Skeletal muscle tissue (tissue), 3 donors: ENCODE measurements at regions not wholly inside any gene's neighbourhood (a gene's known extent, or its start where the extent isn't known, plus 50 kb on each side); places are given as distances from the start of the nearest gene placed in this dataset.

ENCODE experiments used
- H3K27ac ChIP-seq: one replicate; pipeline ENCODE4 v1.7.0; 2013; ENCODE audit warnings: mild to moderate bottlenecking, low read depth, low read length, inconsistent platforms
- H3K27me3 ChIP-seq, 3 donors: one replicate each; pipeline ENCODE4 v1.7.0; 2013; ENCODE audit warnings: low read length in 3 of 3; ENCODE audit not compliant: control insufficient read depth in 3 of 3, insufficient read depth in 3 of 3
- H3K36me3 ChIP-seq, 3 donors: one replicate each; pipeline ENCODE4 v1.7.0; 2013; ENCODE audit warnings: low read length in 3 of 3; ENCODE audit not compliant: control insufficient read depth in 3 of 3, insufficient read depth in 3 of 3
- H3K4me1 ChIP-seq, 3 donors: one replicate each; pipeline ENCODE4 v1.7.0; 2013; ENCODE audit warnings: low read length in 3 of 3, mild to moderate bottlenecking in 3 of 3; ENCODE audit not compliant: control insufficient read depth in 3 of 3, insufficient read depth in 3 of 3
- H3K4me3 ChIP-seq, 3 donors: one replicate each; pipeline ENCODE4 v1.7.0; 2013; ENCODE audit warnings: low read length in 3 of 3
- H3K9ac ChIP-seq, 3 donors: one replicate each; pipeline ENCODE4 v1.7.0; 2013; ENCODE audit warnings: low read length in 3 of 3, mild to moderate bottlenecking in 3 of 3, moderate library complexity in 2 of 3, low read depth in 1 of 3
- H3K9me3 ChIP-seq, 3 donors: one replicate each; pipeline ENCODE4 v1.7.0; 2013; ENCODE audit warnings: low read length in 3 of 3; ENCODE audit not compliant: control insufficient read depth in 3 of 3
- donor health status: Osteomylitis.

DNA sequence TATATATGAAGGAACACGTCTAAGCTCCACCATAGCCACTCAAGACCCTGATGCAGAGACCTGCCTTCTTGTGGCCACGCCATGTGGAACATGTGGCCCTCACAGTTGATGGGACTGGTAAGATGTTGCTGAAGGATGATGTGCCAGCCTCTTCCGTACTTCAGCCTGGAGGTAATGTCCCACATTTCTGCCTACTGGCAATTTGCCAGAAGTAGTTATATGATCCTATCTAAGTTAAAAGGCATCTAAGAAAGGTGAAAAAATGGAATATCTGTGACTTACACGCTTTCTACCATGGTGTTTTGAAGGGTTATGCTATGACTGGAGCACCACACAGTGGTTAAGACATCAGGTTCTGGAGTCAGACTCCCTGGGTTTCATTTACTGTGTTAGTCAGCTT is 948.7 kb upstream of the GHITM start:
- Histone ChIP-seq H3K9ac (no peak overlapping the region), H3K4me1 (no peaks in the 10 kb centered on the region), H3K27ac (no peak overlapping the region), H3K4me3 (no peak overlapping the region), H3K9me3 (no peaks in the 10 kb centered on the region), H3K36me3 (no peaks in the 10 kb centered on the region), H3K27me3 (no peaks in the 10 kb centered on the region)

DNA sequence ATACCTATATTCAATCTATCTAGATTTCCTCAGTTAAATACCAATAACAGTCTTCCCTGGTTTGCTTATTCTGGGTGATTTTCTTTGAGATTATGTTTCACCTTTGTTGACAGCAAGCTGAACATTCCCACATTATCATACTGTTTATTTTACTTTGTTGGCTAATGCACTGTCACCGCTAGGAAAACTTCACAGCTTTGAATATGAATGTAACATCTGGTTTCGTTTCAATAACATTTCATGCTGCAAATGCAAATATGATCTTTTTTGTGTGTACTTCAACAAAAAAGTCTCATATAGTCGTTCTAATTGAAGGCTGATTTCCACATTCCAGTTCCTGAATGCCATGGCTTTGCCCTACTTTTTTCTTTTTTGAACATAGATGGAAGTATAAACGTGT is 946.3 kb upstream of the GHITM start:
- Histone ChIP-seq H3K4me3 (no peak overlapping the region), H3K4me1 (no peaks in the 10 kb centered on the region), H3K27me3 (no peaks in the 10 kb centered on the region), H3K27ac (no peak overlapping the region), H3K9ac (no peak overlapping the region), H3K9me3 (no peaks in the 10 kb centered on the region), H3K36me3 (no peaks in the 10 kb centered on the region)

DNA sequence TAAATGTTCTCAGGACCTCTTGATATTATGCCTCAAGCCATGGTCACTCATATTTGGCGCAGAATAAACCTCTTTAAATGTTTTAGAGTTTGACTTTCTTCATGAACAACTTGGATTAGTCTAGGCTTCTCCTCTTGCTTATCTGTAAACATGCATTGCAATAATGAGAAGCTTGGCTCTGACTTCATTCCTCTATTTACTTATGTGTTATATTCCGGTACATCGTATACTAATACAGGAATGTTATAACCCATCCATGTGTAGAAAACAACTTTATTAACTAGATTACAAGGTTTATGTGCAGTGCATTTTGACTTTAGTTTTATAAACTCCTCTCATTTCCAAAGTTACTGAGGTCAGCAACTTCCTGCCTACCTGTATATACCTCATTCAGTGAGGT is 944.3 kb upstream of the GHITM start:
- Histone ChIP-seq H3K36me3 (no peaks in the 10 kb centered on the region), H3K27ac (no peak overlapping the region)

DNA sequence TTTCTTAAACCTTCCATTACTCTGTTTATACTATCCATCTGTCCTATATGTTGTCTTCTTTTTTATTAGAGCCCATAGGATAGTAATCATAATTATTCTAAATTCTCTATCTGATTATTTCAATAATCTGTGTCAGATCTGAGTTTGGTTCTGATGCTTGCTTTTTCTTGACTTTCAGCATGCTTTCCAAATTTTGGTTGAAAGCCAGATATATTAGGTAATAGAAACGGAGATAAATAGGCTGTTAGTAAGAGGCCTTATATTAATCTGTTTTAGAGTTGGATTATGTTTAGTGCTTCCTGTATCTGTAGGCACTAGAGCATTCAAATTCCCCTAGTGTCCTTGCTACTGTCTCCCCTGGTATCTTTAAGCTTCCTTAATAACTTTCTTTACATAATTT is 939.9 kb upstream of the GHITM start:
- H3K9ac ChIP-seq = no peak overlapping the region
- no peaks in the 10 kb centered on the region for H3K4me1 ChIP-seq
- no peak overlapping the region for H3K4me3 ChIP-seq
- no peak overlapping the region for H3K27ac ChIP-seq
- H3K36me3 ChIP-seq = no peaks in the 10 kb centered on the region
- H3K9me3 ChIP-seq = no peaks in the 10 kb centered on the region
- no peaks in the 10 kb centered on the region for H3K27me3 ChIP-seq

More for the DNA sequence above, 944.3 kb upstream of the GHITM start:
- Histone ChIP-seq H3K9ac (no peak overlapping the region), H3K4me3 (no peak overlapping the region), H3K27me3 (no peaks in the 10 kb centered on the region), H3K4me1 (no peaks in the 10 kb centered on the region), H3K9me3 (no peaks in the 10 kb centered on the region)

DNA sequence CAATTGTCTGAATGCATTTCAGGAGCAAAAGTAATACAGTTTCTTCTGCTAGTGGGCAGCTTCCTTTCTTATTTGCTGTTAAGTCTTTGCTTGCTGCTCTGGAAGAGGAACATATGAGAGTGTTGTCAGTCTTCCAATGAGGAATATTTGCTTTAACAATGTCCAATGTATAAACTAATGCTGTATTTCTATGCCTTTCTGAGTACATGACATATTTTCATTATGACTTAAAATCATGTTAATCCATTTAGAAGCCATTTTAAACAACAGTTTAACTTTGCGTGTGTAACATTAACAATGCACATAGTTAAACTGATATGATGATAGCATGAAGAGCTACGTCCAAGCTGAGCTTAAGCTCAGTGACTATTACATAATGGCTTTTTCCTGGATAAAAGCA is 933.4 kb upstream of the GHITM start:
- H3K9ac ChIP-seq = no peak overlapping the region
- no peaks in the 10 kb centered on the region for H3K9me3 ChIP-seq
- H3K27me3 ChIP-seq = no peaks in the 10 kb centered on the region
- H3K4me3 ChIP-seq = no peak overlapping the region
- no peaks in the 10 kb centered on the region for H3K4me1 ChIP-seq
- no peaks in the 10 kb centered on the region for H3K36me3 ChIP-seq
- no peak overlapping the region for H3K27ac ChIP-seq

DNA sequence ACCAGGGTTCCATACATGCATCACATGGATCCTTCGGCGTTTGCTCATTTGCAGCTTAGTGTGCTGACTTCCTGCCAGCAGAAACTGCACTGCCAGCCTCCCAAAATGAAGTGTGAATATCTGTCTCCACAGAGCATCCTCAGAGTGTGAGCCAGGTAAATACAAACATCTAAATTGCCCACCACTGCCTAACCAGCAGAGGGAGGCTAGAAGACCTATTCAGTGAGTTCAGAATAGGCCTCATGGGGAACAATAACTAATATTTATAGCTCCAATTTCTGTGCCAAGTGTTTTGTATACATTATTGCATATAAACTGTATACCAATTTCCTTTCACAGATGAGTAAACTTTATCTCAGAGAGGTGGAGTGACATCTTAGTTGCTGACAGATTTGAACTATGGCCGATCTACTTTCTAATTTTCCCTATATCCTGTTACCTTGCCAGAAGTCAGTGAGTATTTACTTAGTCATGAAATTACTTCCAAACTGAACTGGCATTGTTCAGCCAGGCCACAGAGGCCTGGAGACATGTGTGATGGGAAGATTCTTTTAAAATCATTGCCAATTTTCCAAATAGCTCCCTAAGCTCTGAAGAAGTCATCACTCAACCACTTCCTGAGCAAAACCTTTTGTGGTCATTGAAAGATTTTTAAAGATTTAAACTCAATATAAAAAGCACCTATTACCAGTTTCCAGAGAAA is 926.5 kb upstream of the GHITM start:
- H3K9me3 ChIP-seq = no peaks in the 10 kb centered on the region
- H3K27me3 ChIP-seq = no peaks in the 10 kb centered on the region
- no peaks in the 10 kb centered on the region for H3K36me3 ChIP-seq
- H3K27ac ChIP-seq = no peak overlapping the region
- no peaks in the 10 kb centered on the region for H3K4me1 ChIP-seq
- H3K4me3 ChIP-seq = no peak overlapping the region
- no peak overlapping the region for H3K9ac ChIP-seq

DNA sequence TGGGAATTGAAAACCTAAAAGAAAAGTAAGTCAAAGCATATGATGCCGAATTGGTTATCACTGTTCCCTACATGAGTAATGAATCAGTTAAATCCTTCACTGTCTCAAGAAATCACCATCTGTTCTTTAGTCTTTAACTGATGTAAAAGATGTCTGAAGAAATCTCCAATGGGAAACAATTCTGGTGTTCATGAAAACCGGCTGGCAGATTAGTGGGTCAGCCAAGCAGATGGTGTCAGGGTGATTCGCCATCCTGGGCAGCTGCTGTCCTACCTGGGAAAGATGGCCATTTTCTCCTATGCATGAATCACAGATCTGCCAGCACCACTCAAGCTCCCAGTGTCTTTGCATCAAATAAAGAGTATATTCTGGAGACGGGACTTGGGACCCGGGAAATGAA is 925.2 kb upstream of the GHITM start:
- no peaks in the 10 kb centered on the region for H3K36me3 ChIP-seq
- H3K4me3 ChIP-seq = no peak overlapping the region
- H3K27me3 ChIP-seq = no peaks in the 10 kb centered on the region
- no peaks in the 10 kb centered on the region for H3K9me3 ChIP-seq
- no peak overlapping the region for H3K27ac ChIP-seq
- no peak overlapping the region for H3K9ac ChIP-seq
- H3K4me1 ChIP-seq = no peaks in the 10 kb centered on the region

DNA sequence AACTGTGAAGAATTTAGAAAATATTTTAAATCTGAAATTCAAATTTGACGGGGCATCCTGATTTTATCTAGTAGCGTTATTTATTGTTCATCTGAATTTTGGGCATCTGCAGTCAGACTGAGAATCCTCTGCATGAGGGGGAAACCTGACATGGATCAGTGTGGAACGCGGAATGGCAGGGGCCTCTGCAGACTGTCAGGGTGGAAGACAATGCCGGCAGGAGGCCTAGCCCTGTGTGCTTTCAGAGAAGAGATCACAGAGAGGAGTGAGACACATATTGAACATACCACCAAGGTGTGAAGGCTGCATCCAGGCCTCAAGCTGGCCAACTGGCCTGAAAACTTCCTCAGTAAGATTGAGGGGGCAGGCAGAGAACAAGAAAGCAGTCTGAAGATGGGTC is 921.1 kb upstream of the GHITM start:
- Histone ChIP-seq H3K4me3 (no peak overlapping the region), H3K27ac (no peak overlapping the region), H3K9me3 (no peaks in the 10 kb centered on the region), H3K27me3 (no peaks in the 10 kb centered on the region), H3K36me3 (no peaks in the 10 kb centered on the region), H3K4me1 (no peaks in the 10 kb centered on the region), H3K9ac (no peak overlapping the region)

DNA sequence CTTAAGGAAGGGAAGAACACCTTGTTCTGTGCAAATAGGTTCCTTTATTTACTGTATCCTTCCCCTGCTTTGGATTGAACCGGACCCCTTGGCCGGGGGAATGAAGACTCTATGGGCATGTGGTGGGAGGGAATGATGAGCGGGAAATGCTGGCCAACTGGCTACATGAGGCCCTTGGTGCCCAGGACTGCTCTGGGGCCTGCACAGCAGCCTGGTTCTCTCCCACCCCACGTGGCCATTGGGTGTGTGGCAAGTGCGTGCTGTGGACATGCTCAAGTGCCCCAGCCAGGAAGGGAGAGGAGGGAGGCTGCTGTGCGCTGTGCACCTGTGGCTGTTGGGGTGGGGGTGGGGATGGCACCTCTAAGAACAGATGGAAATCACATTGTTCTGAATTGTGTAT is 917.0 kb upstream of the GHITM start:
- no peaks in the 10 kb centered on the region for H3K4me1 ChIP-seq
- H3K9ac ChIP-seq = no peak overlapping the region
- H3K36me3 ChIP-seq = no peaks in the 10 kb centered on the region
- no peak overlapping the region for H3K4me3 ChIP-seq
- no peak overlapping the region for H3K27ac ChIP-seq
- no peaks in the 10 kb centered on the region for H3K9me3 ChIP-seq
- H3K27me3 ChIP-seq = no peaks in the 10 kb centered on the region

DNA sequence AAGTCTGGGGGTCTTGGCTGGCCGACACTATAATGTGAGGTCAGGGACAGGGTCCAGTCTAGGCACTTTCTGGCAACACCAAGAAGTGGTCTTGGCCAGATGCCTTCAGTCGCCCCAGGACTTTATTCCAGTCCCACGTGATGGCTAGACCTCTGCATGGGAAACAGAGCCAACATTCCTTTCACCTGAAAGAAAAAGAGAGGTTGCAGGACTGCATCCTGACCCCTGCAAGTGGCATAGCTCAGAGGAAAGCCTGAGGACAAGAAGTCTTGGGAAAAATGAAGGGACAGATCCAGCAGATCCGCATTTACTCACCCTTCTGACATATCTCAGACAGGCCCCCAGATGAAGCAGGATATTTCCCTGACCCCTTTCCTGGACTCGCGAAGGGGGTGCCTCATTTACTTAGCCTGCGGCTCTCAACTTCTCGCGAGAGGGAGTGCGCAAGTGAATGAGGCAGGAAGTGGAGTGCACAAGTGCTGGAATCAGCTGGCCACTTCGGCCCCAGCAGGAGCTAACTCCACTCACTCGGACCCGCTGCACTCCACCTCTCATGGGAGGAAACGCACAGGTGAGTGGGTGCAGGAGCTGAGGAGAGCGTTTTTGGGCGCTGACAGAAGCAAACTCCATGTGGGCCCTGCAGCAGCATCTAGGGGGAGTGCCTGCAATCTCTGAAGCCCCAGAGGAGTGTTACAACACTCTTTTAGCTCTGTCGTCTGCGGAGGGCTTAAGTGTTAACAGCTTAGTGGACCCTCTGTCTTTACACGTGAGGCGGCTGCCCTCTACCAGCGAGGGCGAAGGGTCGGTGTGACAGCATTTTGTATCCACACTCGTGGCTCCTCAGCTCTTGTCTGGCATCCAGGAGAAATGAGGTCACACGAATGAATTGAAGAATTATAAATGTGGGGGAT is 916.2 kb upstream of the GHITM start:
- H3K9ac ChIP-seq = no peak overlapping the region
- no peaks in the 10 kb centered on the region for H3K9me3 ChIP-seq
- H3K36me3 ChIP-seq = no peaks in the 10 kb centered on the region
- no peak overlapping the region for H3K4me3 ChIP-seq
- no peaks in the 10 kb centered on the region for H3K27me3 ChIP-seq
- H3K27ac ChIP-seq = no peak overlapping the region
- no peaks in the 10 kb centered on the region for H3K4me1 ChIP-seq
